Stimulated activated CD8-positive, alpha-beta memory T cell treated with anti-CD3 and anti-CD28 coated beads, Interleukin-15, amount 100 ng/mL, for 4 hours (primary cell): ENCODE measurements at regions not wholly inside any gene's neighbourhood (a gene's known extent, or its start where the extent isn't known, plus 50 kb on each side); places are given as distances from the start of the nearest gene placed in this dataset.
"Not testable (repeated sequence)": the region's sequence is repeated elsewhere in the genome, so short reads cannot be mapped to it uniquely, and the experiment has no call there.

Experiments
- DNase-seq, 2 donors: peaks; one replicate each; pipeline ENCODE4 v3.0.0-alpha.2; 2020; ENCODE audit warnings: low read depth in 2 of 2

DNA sequence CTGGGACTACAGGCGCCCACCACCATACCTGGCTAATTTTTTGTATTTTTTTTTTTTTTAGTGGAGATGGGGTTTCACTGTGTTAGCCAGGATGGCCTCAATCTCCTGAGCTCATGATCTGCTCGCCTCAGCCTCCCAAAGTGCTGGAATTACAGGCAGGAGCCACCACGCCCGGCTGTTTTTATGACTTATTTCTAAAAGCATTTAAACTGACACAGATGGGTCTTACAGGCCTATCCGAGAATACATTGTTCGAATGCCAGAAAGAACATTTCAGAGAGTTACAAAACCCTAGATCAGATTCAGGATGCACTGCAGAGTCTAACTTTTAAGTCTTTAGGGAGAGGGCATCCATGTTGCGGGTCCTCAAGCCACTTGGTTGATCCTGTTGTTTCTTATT is 234.7 kb upstream of the MAF start:
- no peak for DNase-seq

DNA sequence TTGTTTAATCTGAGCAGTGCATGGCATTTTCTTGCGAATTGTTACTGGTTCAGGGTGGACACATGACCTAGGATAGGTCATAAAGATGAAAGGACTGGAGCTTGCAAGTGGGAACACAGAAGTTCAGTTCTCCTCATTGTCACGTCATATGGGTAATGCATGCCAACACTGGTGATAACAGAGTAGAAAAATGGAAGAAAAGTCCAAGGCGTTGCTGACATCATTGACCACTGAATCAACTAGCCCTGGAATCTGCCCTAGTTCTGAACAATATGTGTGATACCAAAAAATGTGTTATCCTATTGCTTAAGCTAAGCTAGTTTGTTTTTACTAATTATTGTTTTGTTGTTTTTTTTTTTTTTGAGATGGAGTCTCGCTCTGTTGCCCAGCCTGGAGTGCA is 234.2 kb upstream of the MAF start:
- DNase-seq: no peak

DNA sequence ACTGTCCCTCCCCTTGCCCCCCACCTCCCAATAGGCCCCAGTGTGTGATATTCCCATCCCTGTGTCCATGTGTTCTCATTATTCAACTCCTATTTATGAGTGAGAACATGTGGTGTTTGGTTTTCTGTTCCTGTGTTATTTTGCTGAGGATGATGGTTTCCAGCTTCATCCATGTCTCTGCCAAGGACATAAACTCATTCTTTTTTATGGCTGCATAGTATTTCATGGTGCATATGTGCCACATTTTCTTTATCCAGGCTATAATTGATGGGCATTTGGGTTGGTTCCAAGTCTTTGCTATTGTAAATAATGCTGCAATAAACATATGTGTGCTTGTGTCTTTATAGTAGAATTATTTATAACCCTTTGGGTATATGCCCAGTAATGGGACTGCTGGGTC is 233.5 kb upstream of the MAF start:
- DNase-seq: not testable (repeated sequence)

DNA sequence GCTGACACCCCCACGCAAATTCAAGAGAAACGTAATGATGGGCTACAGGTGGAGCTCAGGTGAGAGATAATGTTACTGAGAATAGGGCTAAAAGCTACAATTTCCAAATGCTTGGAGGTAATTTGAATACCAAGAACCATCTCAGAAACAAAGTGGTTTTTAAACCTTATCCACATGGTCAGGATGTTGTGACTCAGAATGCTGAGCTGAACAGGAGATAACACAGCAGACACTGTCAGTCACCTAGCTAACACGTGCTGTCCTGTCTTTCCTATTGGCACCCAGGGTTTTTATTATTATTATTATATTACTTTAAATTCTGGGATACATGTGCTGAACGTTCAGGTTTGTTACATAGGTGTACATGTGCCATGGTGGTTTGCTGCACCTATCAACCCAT is 233.0 kb upstream of the MAF start:
- DNase-seq: no peak

DNA sequence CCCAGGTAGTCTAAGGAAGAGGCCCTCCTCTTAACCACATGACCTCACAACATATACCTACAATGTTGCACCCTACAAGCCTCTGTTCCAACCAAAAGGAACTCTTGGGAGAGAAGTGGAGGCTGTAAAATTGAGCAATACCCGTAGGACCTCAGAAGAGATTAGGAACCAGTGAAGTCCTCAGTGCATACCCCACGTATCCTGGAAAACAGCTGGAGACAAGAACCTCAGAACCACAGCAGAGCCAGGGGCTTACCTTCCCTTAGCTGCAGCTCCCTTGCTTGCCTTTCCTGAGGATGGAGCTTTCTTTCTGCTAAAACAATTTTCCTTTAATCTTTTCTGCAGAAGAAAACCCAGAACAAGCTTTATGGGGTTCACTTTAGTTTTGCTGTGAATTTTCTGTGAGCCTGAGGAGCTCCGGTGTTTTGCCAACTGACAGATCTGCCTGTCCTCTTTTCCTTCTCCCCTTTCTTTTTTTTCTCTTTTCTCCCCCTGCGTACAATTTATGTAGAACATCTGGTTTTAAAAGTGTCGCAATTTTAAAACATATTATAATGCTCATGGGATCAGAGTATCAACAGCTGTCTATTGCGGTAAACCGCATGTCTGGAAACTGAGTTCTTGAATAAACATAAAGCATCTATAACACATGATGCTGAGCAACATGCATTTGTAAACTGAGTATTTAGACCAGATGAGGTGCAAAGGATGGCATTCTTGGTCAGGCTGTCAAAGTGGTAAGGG is 226.4 kb upstream of the MAF start:
- no peak for DNase-seq

DNA sequence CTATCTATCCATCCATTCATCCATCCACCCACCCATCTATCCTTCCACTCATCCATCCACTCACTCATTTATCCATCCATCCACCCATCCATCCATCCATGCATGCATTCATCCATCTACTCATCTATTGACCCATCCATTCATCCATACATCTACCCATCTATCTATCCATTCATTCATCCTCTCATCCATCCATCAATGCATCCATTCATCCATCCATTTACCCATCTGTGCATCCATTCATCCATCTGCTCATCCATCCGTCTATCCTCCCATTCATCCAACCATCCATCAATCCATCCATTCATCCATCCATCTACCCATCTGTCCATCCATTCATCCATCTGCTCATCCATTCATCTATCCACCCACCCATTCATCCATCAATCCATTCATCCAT is 224.5 kb upstream of the MAF start:
- no peak for DNase-seq

DNA sequence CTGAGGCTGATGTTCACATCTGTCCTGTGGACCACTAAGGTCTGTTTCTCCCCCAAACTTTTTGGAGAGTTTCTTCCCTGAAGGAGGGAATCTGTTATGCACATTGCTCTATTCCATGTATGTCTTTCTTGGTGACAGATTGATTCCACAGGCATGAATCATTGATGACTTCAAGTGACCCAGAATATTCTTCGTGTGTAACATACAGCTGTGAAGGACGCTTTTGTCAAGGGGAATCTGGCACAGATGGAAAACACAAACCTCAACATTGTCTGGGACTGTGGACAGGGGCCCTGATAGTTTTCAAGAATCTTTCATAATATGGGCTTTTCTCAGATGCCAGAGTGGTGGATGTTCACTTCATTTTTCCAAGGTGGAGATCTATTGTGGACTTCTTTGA is 223.1 kb upstream of the MAF start:
- no peak for DNase-seq

DNA sequence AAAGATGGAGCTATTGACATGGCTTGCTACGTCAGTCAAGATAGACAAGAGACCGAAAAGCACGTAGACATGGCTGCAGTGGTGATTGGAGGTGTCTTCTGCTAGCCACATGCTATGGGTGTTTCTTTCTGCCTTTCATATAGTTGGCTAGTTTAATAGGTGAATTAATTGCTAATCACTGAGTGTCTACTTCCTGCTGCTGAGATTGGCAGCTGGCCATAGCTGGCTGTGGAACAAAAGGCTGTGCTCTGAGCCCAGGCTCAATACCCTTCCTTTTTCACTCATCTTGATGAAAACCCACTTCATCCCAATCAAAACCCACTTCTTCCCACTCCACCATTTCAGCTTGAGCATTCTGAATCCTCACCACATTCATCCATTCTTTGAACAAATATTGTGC is 221.4 kb upstream of the MAF start:
- DNase-seq: no peak

DNA sequence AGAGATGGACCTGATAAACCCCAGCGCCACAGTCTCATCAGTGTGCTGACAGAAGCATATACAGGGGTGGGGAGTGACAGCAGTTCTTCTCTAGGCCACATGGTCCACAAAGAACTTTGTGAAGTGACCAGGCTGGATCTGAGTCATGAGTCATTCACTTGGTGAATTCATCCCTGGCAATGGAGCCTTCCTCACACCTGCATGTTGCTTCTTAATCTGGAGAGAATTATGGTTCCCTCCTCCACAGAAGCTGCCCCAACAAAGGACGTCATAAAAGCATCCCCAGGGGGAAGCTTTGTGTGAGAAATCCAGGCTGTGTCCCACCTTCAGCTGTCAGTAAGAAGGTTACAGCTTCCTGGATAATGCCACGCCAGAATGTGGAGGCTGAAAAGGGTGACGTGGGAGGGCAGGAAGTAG is 215.6 kb upstream of the MAF start:
- no peak for DNase-seq

DNA sequence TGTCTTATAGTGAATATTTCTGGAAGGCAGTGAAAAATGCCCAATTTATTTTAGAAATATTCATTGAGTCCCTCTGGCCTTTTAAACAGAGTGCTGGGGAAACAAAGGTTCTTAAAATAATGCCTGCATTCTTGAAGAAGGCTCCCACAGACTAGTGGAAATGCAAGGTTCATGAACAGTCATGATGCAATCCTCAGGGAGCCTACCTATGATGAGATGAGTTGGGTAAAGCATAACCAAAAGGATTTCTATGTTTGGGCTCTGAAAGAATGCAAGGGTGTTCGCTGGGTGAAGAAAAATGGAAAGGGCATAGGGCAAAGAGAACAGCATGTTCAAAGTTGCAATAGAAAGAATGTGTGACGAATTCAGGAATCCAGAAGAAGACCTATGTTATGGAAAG is 214.5 kb upstream of the MAF start:
- DNase-seq: no peak

DNA sequence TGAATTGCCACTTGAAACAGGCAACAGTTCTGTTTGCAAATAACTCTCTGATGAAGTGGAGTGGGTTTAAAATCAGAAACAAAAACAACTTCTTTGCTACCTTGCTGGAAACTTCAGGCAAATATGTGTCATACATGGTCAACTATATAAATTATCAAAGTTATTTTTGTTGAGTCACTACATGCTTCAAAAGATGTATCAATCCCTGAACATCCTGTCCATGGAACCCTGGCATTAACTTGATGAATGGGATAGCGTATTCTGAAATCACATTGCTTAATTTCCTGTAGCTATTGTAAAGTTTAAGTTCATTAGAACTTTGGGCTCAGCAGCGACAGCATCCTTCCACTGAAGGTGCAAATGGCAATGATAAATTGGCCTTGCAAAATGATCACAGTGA is 213.6 kb upstream of the MAF start:
- no peak for DNase-seq

DNA sequence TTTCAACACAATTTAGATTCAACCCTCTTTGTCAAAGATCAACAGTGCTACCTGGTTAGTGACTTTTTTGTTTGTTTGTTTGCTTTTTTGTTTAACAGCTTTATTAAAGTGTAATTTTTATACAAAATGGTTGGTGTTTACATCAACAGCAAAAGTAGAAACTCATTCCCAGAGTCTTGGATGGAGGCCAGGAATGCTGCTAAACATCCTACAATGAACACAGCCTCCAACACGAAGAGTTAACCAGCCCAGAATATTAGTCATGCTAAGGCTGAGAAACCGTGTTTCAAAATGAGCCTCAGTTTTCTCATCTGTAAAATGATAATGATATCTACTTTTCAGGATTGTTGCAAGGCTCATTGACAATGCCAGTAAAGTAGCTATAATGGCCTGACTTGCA is 211.0 kb upstream of the MAF start:
- DNase-seq: no peak

DNA sequence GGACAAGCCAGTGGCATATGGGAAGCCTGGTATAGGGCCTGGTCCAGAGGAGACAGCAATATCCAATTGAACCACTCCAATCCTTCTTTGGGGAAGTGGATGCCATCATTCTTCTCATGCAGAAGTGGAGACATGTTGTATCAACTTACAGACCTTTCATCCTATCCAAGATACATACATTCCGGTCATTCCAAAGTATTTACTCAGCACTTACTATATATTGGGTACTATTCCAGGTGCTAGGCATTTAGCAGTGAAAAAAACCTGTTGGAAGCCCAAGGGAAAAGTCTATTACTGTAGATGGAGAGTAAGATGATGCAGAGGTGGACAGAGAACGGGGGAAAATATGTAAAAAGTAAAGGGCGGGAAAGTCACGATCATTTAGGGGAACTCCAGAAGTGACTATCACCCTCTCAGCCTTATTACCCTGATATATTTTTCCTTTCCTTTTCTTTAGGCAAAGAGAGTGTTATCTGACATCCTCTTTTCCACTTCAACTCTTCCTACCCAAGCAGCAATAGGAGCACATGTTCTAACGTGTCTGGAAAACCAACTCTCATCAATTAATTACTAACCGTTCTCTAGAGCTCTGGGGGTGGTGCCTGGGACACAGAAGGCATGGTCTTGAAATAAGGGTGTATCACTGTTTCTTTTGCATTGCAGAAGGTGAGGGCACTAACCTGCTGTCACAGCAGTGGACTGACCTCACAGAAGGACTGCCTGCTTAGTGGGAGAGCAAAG is 210.1 kb upstream of the MAF start:
- DNase-seq: no peak

DNA sequence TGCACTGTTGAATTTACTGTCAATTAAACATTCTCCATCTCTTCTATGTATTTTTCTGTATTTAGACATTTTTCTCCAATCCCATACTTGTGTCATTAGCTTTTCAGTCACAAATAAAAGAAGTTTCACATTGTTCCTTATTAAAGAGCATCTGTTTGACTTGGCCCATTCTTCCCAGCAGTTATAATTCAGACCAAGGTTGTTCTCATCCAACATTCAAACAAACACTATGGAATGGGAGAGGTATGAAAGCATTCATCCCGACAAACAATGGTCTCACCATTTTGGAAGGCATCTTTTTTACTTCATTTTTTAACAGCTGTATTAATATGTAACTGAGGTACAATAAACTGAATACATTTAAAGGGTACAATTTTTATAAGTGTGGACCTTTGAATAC is 208.8 kb upstream of the MAF start:
- no peak for DNase-seq

DNA sequence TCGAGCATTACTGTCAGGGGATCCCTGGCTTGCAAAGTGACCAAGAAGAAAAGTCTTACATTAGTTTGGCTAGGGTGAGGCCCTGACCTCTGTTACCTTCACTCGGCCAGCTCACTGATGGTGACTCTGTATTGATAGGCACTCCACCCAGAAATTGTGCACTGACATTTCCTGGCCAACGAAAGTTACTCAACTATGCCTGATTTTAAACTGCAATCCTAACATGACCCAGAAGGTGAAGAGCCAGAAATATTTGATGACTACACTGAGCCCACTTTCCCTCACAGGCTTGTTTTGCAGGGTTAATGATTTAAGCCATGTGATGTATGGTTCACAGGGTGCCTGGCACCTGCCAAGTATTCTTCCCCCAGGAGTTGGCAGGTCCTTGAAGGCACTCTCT is 208.2 kb upstream of the MAF start:
- DNase-seq: no peak

DNA sequence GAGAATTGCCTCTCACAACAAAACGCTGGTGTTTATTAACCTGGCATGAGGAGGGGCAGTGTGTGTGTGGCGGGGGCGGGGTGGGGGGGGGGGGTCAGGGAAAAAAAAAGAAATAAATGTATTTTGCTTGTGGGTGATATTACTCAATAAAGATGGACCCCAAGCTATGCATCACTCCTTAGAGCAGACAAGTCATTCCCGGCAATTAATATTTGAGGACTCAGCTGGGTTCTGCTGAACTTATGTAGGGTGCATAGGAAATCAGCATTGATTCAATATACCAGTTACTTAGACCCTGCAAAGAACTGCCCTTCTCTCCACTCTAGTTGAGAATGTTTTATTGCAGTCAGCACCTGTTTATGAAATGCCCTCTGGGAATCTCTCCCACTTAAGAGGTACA is 206.2 kb upstream of the MAF start:
- DNase-seq: no peak

DNA sequence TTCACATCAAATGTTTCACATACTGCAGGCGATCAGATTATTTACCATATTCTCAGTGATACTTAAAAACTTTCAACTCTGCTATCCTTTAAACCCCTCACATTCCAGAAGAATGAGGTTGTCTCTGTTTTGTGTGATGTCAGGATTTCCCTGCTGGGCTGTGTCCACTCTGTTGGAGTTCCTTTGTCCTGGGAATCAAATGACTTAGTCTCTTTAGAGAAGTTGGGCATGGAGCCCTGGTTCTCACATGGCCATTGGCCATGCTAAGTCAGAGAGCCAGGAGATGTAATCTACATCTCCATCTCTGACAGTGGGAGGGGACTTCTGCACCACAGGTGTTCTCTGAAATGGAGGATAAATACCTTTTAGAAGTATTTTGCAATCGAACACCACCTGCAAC is 205.1 kb upstream of the MAF start:
- DNase-seq: no peak

DNA sequence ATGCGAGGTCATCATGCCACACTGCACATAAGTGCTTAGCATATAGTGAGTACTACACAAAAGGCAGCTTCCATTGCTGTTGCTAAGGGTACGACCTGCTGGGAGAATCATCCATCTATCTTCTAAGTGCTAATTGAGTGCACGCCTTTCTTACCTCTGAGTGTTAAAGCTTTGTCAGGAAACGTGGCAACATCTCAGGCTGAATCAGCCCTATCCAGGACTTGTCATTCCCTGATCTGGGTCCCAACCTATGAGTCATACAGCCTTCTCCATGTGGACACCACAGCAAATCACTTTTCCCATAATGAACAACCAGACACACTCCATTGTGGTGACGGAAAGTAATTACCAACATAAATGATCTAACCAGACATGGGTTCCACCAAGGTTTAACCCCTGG is 201.1 kb upstream of the MAF start:
- no peak for DNase-seq

DNA sequence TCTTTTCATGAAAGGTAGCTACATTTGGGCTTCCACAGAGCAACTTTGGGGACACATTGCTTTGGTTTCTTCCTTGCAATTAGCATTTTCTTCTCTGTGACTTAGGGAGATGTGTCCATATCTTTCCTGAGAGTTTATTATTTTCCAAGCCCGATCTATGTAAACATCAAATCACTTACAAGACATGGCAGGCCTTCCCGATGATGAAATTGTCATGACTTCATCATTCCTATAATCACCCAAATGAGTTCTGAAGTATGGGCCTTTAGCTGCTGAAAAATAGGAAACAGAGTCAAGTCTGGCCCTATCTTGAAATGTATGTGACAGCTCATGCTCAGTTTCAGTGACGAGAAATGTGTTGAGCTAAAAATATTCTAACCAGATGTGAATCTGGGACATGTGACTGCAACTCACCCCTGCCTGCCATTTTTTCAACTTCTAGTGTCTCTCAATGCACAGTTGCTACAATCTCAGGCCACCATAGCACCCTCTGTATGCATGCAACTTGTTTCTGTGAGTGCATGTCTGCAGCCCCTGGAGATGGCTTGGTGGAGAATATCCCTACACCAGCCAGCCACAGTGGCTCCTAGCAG is 199.6 kb upstream of the MAF start:
- no peak for DNase-seq

DNA sequence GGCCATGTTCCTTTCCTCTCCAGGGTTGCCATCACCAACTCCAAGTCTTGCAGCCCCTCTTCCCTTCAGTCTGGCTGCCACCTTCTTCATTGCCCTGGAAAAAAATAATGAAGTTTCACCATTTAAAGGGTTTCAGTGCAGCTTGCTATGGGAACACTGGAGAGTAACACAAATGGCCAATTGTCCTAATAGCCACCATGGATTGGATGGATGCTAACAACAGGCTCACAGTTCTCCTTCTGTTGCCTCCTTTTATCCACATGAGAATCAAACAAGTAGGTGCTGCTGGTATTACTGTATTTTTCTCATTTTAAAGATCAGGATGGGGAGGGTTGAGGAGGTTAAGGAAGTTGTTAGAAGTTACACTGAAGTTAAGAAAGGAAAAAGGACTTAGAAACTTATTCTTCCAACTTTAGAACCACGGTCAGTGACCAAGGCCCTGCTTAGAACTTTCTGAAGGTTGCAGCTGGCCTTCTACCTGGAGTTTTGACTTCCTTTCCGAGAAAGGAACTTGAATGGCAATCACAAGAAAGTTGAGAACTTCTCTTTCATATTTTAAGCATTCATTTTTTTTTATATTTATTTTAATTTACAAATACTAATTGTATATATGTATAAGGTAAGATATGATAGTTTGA is 198.0 kb upstream of the MAF start:
- no peak for DNase-seq

DNA sequence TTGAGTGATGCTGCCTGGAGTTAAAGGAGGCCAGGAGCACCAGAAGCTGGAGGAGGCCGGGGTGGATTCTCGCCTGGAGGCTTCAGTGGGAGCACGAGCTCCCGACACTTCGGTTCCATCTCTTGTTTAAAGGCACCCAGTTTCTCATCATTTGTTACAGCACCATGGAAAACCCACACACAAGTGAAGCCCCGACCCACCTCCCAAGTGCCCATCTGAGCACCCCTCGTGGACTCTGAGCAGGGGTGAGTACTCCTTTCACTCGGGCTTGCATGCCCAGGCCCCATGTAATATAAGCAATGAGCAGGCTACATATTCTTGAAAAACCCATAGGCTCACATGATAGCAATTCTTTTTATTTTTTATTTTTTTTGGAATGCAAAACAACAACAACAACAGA is 196.9 kb upstream of the MAF start:
- DNase-seq: no peak

DNA sequence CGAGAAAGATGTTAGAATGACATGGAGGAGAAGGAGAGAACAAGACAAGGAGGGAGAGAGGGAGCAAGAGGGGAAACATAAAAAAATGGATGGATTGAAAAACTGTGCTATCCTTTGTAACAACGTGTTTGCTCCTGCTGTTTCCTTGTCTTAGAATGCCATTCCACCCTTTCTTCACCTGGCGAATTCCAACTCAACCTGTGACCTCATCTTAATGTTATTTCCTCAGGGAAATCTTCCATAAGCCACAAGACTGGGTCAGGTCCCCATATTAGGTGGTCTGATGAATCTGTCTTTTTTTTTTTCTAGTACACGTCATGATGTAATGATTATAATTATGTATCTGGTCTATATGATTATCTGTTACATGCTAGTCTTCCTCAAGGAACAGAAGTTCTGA is 195.0 kb upstream of the MAF start:
- no peak for DNase-seq

DNA sequence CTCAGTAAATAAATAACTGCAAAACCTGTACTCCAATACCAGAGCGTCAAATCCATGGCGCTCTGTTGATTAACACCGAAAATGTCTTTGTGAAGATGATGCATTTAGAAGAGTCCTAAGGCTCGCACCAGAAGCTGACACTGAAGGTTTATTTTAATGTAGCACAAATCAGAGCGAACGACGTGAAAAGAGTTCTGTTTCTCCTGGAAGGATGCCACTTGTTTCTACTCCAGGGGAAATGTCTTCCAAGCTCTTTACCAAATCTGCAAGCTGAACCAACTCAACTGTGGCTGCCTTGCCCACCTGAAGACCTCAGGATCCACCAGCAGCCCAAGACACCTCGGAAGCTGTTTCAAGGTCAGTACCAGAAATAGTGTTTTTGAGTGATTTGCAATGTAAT is 194.4 kb upstream of the MAF start:
- DNase-seq: no peak
